SK-N-SH treated with all-trans-retinoic acid at 6 μM for 48 hours (cell line): ENCODE measurements at regions not wholly inside any gene's neighbourhood (a gene's known extent, or its start where the extent isn't known, plus 50 kb on each side); places are given as distances from the start of the nearest gene placed in this dataset.

Experiments used
- ATAC-seq: fragments of 200-7000 bp; cut with Tn5 transposase; 3 replicates; pipeline ENCODE4 v1.9.1; 2020; ENCODE audit warnings: mild to moderate bottlenecking, moderate library complexity
- CREB5 ChIP-seq: fragments of 250-450 bp; sonication (Bioruptor Pico); IDR thresholded peaks from 2 replicates; pipeline ENCODE4 v1.5.1; 2020; ENCODE audit warnings: low read depth, mild to moderate bottlenecking, moderate library complexity
- ESRRG ChIP-seq: fragments of 250-450 bp; sonication (Bioruptor Pico); IDR thresholded peaks from 2 replicates; pipeline ENCODE4 v1.6.1; 2021; ENCODE audit warnings: mild to moderate bottlenecking
- GLIS3 ChIP-seq: fragments of 250-450 bp; sonication (Bioruptor Pico); IDR thresholded peaks from 2 replicates; pipeline ENCODE4 v1.5.0; 2020; ENCODE audit warnings: mild to moderate bottlenecking, moderate library complexity
- ISL1 ChIP-seq: fragments of 250-450 bp; sonication (Bioruptor Pico); IDR thresholded peaks from 2 replicates; pipeline ENCODE4 v2.1.2; 2022; ENCODE audit warnings: mild to moderate bottlenecking, moderate library complexity
- OSR1 ChIP-seq: fragments of 250-450 bp; sonication (Bioruptor Pico); IDR thresholded peaks from 2 replicates; pipeline ENCODE4 v1.8.0; 2022; ENCODE audit warnings: moderate library complexity, mild to moderate bottlenecking, inconsistent platforms
- PPARA ChIP-seq: fragments of 250-450 bp; sonication (Bioruptor Pico); IDR thresholded peaks from 2 replicates; pipeline ENCODE4 v1.5.0; 2020; ENCODE audit warnings: mild to moderate bottlenecking, borderline replicate concordance
- RARB ChIP-seq: fragments of 250-450 bp; sonication (Bioruptor Pico); IDR thresholded peaks from 2 replicates; pipeline ENCODE4 v1.8.0; 2021; ENCODE audit warnings: mild to moderate bottlenecking, moderate library complexity
- ZC3H10 ChIP-seq: fragments of 250-450 bp; sonication (Bioruptor Pico); IDR thresholded peaks from 2 replicates; pipeline ENCODE4 v1.5.1; 2021; ENCODE audit warnings: mild to moderate bottlenecking, moderate library complexity
- ZFP30 ChIP-seq: fragments of 450-650 bp; formaldehyde crosslinking; IDR thresholded peaks from 2 replicates; pipeline ENCODE4 v1.5.0; 2022; ENCODE audit warnings: mild to moderate bottlenecking, moderate library complexity
- ZNF565 ChIP-seq: fragments of 450-650 bp; formaldehyde crosslinking; conservative IDR thresholded peaks from 2 replicates; pipeline ENCODE4 v1.5.0; 2020; ENCODE audit warnings: low read depth, mild to moderate bottlenecking, moderate library complexity
- TF ChIP-seq, protein P1 (sequence below): fragments of 250-450 bp; sonication (Bioruptor Pico); IDR thresholded peaks from 2 replicates; pipeline ENCODE4 v1.5.0; 2020; ENCODE audit warnings: mild to moderate bottlenecking, moderate library complexity
- TF ChIP-seq, protein P2 (sequence below): fragments of 250-450 bp; sonication (Bioruptor Pico); IDR thresholded peaks from 2 replicates; pipeline ENCODE4 v1.8.0; 2021; ENCODE audit warnings: low read depth, mild to moderate bottlenecking, moderate library complexity, borderline replicate concordance
- TF ChIP-seq, protein P3 (sequence below): fragments of 250-450 bp; sonication (Bioruptor Pico); IDR thresholded peaks from 2 replicates; pipeline ENCODE4 v1.8.0; 2020; ENCODE audit warnings: mild to moderate bottlenecking, moderate library complexity, borderline replicate concordance
- TF ChIP-seq, protein P4 (sequence below): fragments of 250-450 bp; sonication (Bioruptor Pico); IDR thresholded peaks from 2 replicates; pipeline ENCODE4 v1.5.1; 2021; ENCODE audit warnings: mild to moderate bottlenecking, moderate library complexity

DNA sequence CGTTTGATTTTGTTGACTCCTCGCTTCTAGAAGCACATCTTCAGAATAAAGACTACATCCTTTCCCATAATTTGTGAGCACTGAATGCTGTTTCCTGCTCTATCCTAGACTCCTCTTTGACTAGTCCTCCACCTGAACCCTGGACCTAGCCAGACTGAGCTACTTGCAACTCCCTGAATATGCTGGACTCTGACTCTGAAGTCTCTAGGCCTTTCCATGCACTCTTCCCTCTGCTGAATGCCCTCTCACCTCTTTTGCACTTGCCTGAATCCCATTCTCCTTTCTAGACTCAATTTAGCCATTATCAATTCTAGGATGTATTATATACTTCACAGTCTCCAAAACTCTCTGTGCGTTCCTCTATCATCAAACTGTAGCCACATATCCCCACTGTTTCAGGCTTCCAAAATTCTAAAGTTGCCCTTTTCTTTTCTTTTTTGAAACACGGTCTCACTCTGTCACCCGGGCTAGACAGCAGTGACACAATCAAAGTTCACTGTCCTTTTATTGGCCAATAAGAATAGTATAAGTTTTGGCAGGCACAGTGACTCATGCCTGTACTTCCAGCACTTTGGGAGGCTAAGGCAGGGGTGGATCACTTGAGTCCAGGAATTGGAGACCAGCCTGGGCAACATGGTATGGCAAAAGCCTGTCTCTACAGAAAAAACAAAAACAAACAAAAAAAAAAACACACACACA, 127.0 kb downstream of the LTN1 start:
- no peak for ATAC-seq
- no peak for TF ChIP-seq ESRRG (CRISPR knock-in tag)
- TF ChIP-seq, protein P1, sequence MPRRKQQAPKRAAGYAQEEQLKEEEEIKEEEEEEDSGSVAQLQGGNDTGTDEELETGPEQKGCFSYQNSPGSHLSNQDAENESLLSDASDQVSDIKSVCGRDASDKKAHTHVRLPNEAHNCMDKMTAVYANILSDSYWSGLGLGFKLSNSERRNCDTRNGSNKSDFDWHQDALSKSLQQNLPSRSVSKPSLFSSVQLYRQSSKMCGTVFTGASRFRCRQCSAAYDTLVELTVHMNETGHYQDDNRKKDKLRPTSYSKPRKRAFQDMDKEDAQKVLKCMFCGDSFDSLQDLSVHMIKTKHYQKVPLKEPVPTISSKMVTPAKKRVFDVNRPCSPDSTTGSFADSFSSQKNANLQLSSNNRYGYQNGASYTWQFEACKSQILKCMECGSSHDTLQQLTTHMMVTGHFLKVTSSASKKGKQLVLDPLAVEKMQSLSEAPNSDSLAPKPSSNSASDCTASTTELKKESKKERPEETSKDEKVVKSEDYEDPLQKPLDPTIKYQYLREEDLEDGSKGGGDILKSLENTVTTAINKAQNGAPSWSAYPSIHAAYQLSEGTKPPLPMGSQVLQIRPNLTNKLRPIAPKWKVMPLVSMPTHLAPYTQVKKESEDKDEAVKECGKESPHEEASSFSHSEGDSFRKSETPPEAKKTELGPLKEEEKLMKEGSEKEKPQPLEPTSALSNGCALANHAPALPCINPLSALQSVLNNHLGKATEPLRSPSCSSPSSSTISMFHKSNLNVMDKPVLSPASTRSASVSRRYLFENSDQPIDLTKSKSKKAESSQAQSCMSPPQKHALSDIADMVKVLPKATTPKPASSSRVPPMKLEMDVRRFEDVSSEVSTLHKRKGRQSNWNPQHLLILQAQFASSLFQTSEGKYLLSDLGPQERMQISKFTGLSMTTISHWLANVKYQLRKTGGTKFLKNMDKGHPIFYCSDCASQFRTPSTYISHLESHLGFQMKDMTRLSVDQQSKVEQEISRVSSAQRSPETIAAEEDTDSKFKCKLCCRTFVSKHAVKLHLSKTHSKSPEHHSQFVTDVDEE = no peak
- TF ChIP-seq, protein P2, sequence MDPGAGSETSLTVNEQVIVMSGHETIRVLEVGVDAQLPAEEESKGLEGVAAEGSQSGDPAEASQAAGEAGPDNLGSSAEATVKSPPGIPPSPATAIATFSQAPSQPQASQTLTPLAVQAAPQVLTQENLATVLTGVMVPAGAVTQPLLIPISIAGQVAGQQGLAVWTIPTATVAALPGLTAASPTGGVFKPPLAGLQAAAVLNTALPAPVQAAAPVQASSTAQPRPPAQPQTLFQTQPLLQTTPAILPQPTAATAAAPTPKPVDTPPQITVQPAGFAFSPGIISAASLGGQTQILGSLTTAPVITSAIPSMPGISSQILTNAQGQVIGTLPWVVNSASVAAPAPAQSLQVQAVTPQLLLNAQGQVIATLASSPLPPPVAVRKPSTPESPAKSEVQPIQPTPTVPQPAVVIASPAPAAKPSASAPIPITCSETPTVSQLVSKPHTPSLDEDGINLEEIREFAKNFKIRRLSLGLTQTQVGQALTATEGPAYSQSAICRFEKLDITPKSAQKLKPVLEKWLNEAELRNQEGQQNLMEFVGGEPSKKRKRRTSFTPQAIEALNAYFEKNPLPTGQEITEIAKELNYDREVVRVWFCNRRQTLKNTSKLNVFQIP (CRISPR knock-in tag) = no peak
- no peak for TF ChIP-seq ZFP30 (CRISPR knock-in tag)
- no peak for TF ChIP-seq PPARA (CRISPR knock-in tag)
- TF ChIP-seq, protein P3, sequence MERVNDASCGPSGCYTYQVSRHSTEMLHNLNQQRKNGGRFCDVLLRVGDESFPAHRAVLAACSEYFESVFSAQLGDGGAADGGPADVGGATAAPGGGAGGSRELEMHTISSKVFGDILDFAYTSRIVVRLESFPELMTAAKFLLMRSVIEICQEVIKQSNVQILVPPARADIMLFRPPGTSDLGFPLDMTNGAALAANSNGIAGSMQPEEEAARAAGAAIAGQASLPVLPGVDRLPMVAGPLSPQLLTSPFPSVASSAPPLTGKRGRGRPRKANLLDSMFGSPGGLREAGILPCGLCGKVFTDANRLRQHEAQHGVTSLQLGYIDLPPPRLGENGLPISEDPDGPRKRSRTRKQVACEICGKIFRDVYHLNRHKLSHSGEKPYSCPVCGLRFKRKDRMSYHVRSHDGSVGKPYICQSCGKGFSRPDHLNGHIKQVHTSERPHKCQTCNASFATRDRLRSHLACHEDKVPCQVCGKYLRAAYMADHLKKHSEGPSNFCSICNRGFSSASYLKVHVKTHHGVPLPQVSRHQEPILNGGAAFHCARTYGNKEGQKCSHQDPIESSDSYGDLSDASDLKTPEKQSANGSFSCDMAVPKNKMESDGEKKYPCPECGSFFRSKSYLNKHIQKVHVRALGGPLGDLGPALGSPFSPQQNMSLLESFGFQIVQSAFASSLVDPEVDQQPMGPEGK (CRISPR knock-in tag) = no peak
- TF ChIP-seq ISL1 (CRISPR knock-in tag) = no peak
- no peak for TF ChIP-seq GLIS3 (CRISPR knock-in tag)

DNA sequence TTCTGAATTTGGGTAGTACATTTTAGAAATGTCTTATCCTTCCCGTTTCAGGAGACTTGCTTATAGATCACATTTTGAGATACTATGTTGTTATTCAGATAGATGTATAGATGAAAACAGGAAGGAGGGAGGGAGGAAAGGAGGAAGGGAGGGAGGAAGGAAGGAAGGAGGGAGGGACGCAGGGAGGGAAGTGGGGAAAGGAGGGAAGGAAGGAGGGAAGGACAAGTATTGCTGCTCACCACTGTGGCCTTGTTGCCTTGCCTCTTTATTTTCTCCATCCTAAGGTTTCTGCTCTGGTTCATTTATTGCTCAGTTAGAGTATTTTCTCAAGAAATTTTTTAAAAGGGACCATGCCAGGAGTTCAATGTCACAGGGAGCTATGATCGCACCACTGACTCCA, 134.3 kb downstream of the LTN1 start:
- ATAC-seq = no peak
- TF ChIP-seq, protein P1 = no peak
- no peak for TF ChIP-seq ZNF565
- TF ChIP-seq ZC3H10 (CRISPR knock-in tag) = no peak
- TF ChIP-seq, protein P4, sequence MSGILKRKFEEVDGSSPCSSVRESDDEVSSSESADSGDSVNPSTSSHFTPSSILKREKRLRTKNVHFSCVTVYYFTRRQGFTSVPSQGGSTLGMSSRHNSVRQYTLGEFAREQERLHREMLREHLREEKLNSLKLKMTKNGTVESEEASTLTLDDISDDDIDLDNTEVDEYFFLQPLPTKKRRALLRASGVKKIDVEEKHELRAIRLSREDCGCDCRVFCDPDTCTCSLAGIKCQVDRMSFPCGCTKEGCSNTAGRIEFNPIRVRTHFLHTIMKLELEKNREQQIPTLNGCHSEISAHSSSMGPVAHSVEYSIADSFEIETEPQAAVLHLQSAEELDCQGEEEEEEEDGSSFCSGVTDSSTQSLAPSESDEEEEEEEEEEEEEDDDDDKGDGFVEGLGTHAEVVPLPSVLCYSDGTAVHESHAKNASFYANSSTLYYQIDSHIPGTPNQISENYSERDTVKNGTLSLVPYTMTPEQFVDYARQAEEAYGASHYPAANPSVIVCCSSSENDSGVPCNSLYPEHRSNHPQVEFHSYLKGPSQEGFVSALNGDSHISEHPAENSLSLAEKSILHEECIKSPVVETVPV (CRISPR knock-in tag) = no peak
- TF ChIP-seq CREB5 = no peak
- TF ChIP-seq, all 23 proteins: peak for 0

DNA sequence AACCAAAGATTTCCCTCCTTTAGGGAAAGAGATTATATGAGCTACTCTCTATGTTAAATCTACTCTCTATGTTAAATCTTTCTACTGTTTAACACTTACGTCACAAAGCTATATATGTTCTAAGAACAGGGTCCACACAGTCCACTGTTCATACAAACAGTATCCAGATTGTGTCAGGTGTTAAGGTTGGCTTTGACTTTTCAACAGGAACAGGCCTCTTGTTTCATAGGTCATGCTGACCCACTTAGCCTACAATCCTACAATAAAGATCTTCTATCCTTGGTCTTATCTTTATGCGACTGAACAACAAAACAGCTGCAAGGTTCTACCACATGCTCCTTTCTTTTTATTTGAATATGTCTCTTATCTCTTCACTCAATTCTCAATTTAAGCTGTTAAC, 134.9 kb downstream of the LTN1 start:
- TF ChIP-seq CREB5 (no peak), ZC3H10 (CRISPR knock-in tag) (no peak), RARB (CRISPR knock-in tag) (no peak), OSR1 (CRISPR knock-in tag) (no peak), ZNF565 (no peak), PPARA (CRISPR knock-in tag) (no peak)
- TF ChIP-seq, protein P1 = no peak
- TF ChIP-seq, all 23 proteins: peak for 0
- ATAC-seq = no peak
